DMS79 treated with DMSO at 0.1 percent for 48 hours (cell line): ENCODE measurements at regions not wholly inside any gene's neighbourhood (a gene's known extent, or its start where the extent isn't known, plus 50 kb on each side); places are given as distances from the start of the nearest gene placed in this dataset.

Source experiments
- DNase-seq: peaks from one replicate; lab custom pipeline; 2025; lab: John Stamatoyannopoulos, UW

- no peak for DNase-seq
Measured at GRCh38 chr20:11724097-11724496, 193.6 kb upstream of the BTBD3 start.

- DNase-seq = peak; percentile 86
Measured at GRCh38 chr20:11726026-11726425, 191.7 kb upstream of the BTBD3 start.

GRCh38 chr20:11727708-11728107, 190.0 kb upstream of the BTBD3 start:
- DNase-seq = no peak

- no peak for DNase-seq
Measured at GRCh38 chr20:11728937-11729336, 188.8 kb upstream of the BTBD3 start.

GRCh38 chr20:11729806-11730205, 187.9 kb upstream of the BTBD3 start:
- DNase-seq = no peak

GRCh38 chr20:11734431-11734830, 183.3 kb upstream of the BTBD3 start:
- peak; percentile 92 for DNase-seq

- no peak for DNase-seq
Measured at GRCh38 chr20:11738852-11739251, 178.8 kb upstream of the BTBD3 start.

- DNase-seq = no peak
Measured at GRCh38 chr20:11740975-11741374, 176.7 kb upstream of the BTBD3 start.

- no peak for DNase-seq
Measured at GRCh38 chr20:11745145-11745544, 172.5 kb upstream of the BTBD3 start.

- DNase-seq = no peak
Measured at GRCh38 chr20:11748436-11748835, 169.3 kb upstream of the BTBD3 start.

GRCh38 chr20:11752336-11752735, 165.4 kb upstream of the BTBD3 start:
- DNase-seq = no peak

- no peak for DNase-seq
Measured at GRCh38 chr20:11753155-11753554, 164.5 kb upstream of the BTBD3 start.

GRCh38 chr20:11754451-11754850, 163.2 kb upstream of the BTBD3 start:
- DNase-seq = peak; percentile 55

- peak; percentile 10 for DNase-seq
Measured at GRCh38 chr20:11755071-11755841, 162.4 kb upstream of the BTBD3 start.

GRCh38 chr20:11761497-11761896, 156.2 kb upstream of the BTBD3 start:
- no peak for DNase-seq

GRCh38 chr20:11766961-11767360, 150.7 kb upstream of the BTBD3 start:
- peak; percentile 85 for DNase-seq

GRCh38 chr20:11769825-11770224, 147.9 kb upstream of the BTBD3 start:
- no peak for DNase-seq

GRCh38 chr20:11772226-11772730, 145.4 kb upstream of the BTBD3 start:
- DNase-seq = no peak

- DNase-seq = no peak
Measured at GRCh38 chr20:11776687-11777086, 141.0 kb upstream of the BTBD3 start.

GRCh38 chr20:11777387-11778205, 140.1 kb upstream of the BTBD3 start:
- peak; percentile 87 for DNase-seq

- peak; percentile 14 for DNase-seq
Measured at GRCh38 chr20:11778206-11778570, 139.5 kb upstream of the BTBD3 start.

GRCh38 chr20:11780765-11781369, 136.8 kb upstream of the BTBD3 start:
- DNase-seq = no peak
